Effector memory CD8-positive, alpha-beta T cell (primary cell): ENCODE measurements at regions not wholly inside any gene's neighbourhood (a gene's known extent, or its start where the extent isn't known, plus 50 kb on each side); places are given as distances from the start of the nearest gene placed in this dataset.

ENCODE experiments used
- ATAC-seq: fragments of 150-1000 bp; cut with Tn5 transposase; replicated peaks from 2 replicates; pipeline ENCODE4 v1.10.0; 2021; ENCODE audit warnings: mild to moderate bottlenecking, moderate library complexity
- DNase-seq, 3 experiments: peaks; one replicate each; pipeline ENCODE4 v3.0.0; 2021
- H3K27ac Mint-ChIP-seq, 2 donors: one replicate each; pipeline ENCODE4 v1.8.0; 2022; ENCODE audit warnings: mild to moderate bottlenecking in 2 of 2, mixed read lengths in 2 of 2, moderate library complexity in 2 of 2
- H3K27me3 Mint-ChIP-seq, 2 donors: one replicate each; pipeline ENCODE4 v1.8.0; 2022; ENCODE audit warnings: mixed read lengths in 2 of 2
- H3K36me3 Mint-ChIP-seq: one replicate; pipeline ENCODE4 v1.8.0; 2022; ENCODE audit warnings: mild to moderate bottlenecking, moderate library complexity, mixed read lengths; ENCODE audit not compliant: insufficient read depth
- H3K4me1 Mint-ChIP-seq, 2 donors: one replicate each; pipeline ENCODE4 v1.8.0; 2022; ENCODE audit warnings: low read depth in 2 of 2, mixed read lengths in 2 of 2
- H3K4me3 Mint-ChIP-seq, 2 donors: one replicate each; pipeline ENCODE4 v1.8.0; 2022; ENCODE audit warnings: mild to moderate bottlenecking in 2 of 2, mixed read lengths in 2 of 2, moderate library complexity in 2 of 2
- H3K9me3 Mint-ChIP-seq, 2 donors: one replicate each; pipeline ENCODE4 v1.8.0; 2022; ENCODE audit warnings: mixed read lengths in 2 of 2

GRCh38 chr5:77843570-77844372 is 67.6 kb upstream of the TBCA start:
- ATAC-seq (no peak), DNase-seq (no peak)
- peak overlapping the region; percentile 47 for H3K4me3 Mint-ChIP-seq
- no peaks in the 10 kb centered on the region for H3K36me3 Mint-ChIP-seq
- H3K4me1 Mint-ChIP-seq: peaks cover 6 to 9% of the 10 kb centered on the region in 2 donors
- H3K27ac Mint-ChIP-seq: no peak overlapping the region
- no peaks in the 10 kb centered on the region for H3K9me3 Mint-ChIP-seq
- H3K27me3 Mint-ChIP-seq: peaks cover 43 to 75% of the 10 kb centered on the region in 2 donors

- H3K36me3 Mint-ChIP-seq: no peaks in the 10 kb centered on the region
- H3K27me3 Mint-ChIP-seq: peaks cover 38 to 63% of the 10 kb centered on the region in 2 donors
- no peak for ATAC-seq
- no peak for DNase-seq
- H3K9me3 Mint-ChIP-seq: no peaks in the 10 kb centered on the region
- H3K4me3 Mint-ChIP-seq: no peak overlapping the region
- H3K27ac Mint-ChIP-seq: no peak overlapping the region
- H3K4me1 Mint-ChIP-seq: peaks cover 6 to 9% of the 10 kb centered on the region in 2 donors
Measured at GRCh38 chr5:77842243-77842642, 66.1 kb upstream of the TBCA start.

GRCh38 chr5:77841616-77842015 is 65.5 kb upstream of the TBCA start:
- Mint-ChIP-seq H3K4me1 (peaks cover 6 to 9% of the 10 kb centered on the region in 2 donors), H3K27me3 (peaks cover 33 to 56% of the 10 kb centered on the region in 2 donors), H3K4me3 (no peak overlapping the region)

GRCh38 chr5:77840930-77841329 is 64.8 kb upstream of the TBCA start:
- no peak for DNase-seq
- H3K27me3 Mint-ChIP-seq: peaks cover 33 to 49% of the 10 kb centered on the region in 2 donors
- H3K4me1 Mint-ChIP-seq: peaks cover 6 to 9% of the 10 kb centered on the region in 2 donors
- ATAC-seq: no peak
- H3K27ac Mint-ChIP-seq: no peak overlapping the region
- no peaks in the 10 kb centered on the region for H3K36me3 Mint-ChIP-seq
- no peaks in the 10 kb centered on the region for H3K9me3 Mint-ChIP-seq
- no peak overlapping the region for H3K4me3 Mint-ChIP-seq

More at GRCh38 chr5:77841616-77842015, 65.5 kb upstream of the TBCA start:
- no peaks in the 10 kb centered on the region for H3K36me3 Mint-ChIP-seq
- no peaks in the 10 kb centered on the region for H3K9me3 Mint-ChIP-seq
- H3K27ac Mint-ChIP-seq: no peak overlapping the region
- no peak for ATAC-seq
- no peak for DNase-seq

- ATAC-seq: no peak
- no peak overlapping the region for H3K27ac Mint-ChIP-seq
- peaks cover 20 to 37% of the 10 kb centered on the region in 2 donors for H3K27me3 Mint-ChIP-seq
- H3K4me3 Mint-ChIP-seq: no peak overlapping the region
- no peaks in the 10 kb centered on the region for H3K36me3 Mint-ChIP-seq
- no peak for DNase-seq
- H3K9me3 Mint-ChIP-seq: no peaks in the 10 kb centered on the region
- H3K4me1 Mint-ChIP-seq: peaks cover under 1 to 4% of the 10 kb centered on the region in 2 donors
Measured at GRCh38 chr5:77839691-77840090, 63.6 kb upstream of the TBCA start.

GRCh38 chr5:77832938-77833337 is 56.8 kb upstream of the TBCA start:
- DNase-seq (no peak), ATAC-seq (no peak)
- Mint-ChIP-seq H3K4me3 (no peak overlapping the region), H3K36me3 (no peaks in the 10 kb centered on the region), H3K9me3 (no peaks in the 10 kb centered on the region), H3K4me1 (no peaks in the 10 kb centered on the region), H3K27me3 (peaks cover 34 to 65% of the 10 kb centered on the region in 2 donors), H3K27ac (no peak overlapping the region)

GRCh38 chr5:77832166-77832770 is 56.1 kb upstream of the TBCA start:
- H3K4me1 Mint-ChIP-seq: no peaks in the 10 kb centered on the region
- no peak for DNase-seq
- no peak for ATAC-seq
- H3K9me3 Mint-ChIP-seq: no peaks in the 10 kb centered on the region
- no peak overlapping the region for H3K4me3 Mint-ChIP-seq
- H3K27ac Mint-ChIP-seq: no peak overlapping the region
- H3K27me3 Mint-ChIP-seq: peaks cover 38 to 71% of the 10 kb centered on the region in 2 donors
- no peaks in the 10 kb centered on the region for H3K36me3 Mint-ChIP-seq

GRCh38 chr5:77828445-77828844 is 52.3 kb upstream of the TBCA start:
- DNase-seq: no peak
- no peaks in the 10 kb centered on the region for H3K9me3 Mint-ChIP-seq
- H3K36me3 Mint-ChIP-seq: no peaks in the 10 kb centered on the region
- ATAC-seq: no peak
- H3K4me3 Mint-ChIP-seq: no peak overlapping the region
- no peaks in the 10 kb centered on the region for H3K4me1 Mint-ChIP-seq
- no peak overlapping the region for H3K27ac Mint-ChIP-seq
- peaks cover 53 to 89% of the 10 kb centered on the region in 2 donors for H3K27me3 Mint-ChIP-seq
